CD4-positive, alpha-beta T cell (primary cell): ENCODE measurements at regions not wholly inside any gene's neighbourhood (a gene's known extent, or its start where the extent isn't known, plus 50 kb on each side); places are given as distances from the start of the nearest gene placed in this dataset.

ENCODE experiments used
- ATAC-seq: fragments of 200-7000 bp; cut with Tn5 transposase; one replicate; pipeline ENCODE4 v1.10.0; 2022; ENCODE audit warnings: mild to moderate bottlenecking; ENCODE audit not compliant: poor library complexity
- CTCF ChIA-PET: fragments of 350-600 bp; sonication (Branson Sonifier 250); formaldehyde crosslinking; loops from one replicate; lab custom pipeline; 2021; ENCODE audit warnings: antibody characterized with exemption, inconsistent platforms; lab: Charles Lee
- POLR2A ChIA-PET: fragments of 350-600 bp; sonication (Branson Sonifier 250); formaldehyde crosslinking; loops from one replicate; lab custom pipeline; 2021; ENCODE audit warnings: antibody characterized with exemption, inconsistent platforms; lab: Charles Lee
- DNase-seq, 14 experiments: peaks; one replicate each; pipeline ENCODE4 v3.0.0-alpha.2; 2013 to 2020; ENCODE audit warnings: mixed read lengths in 2 of 14
- H3K27ac ChIP-seq, 2 donors: one replicate each; pipeline versions ENCODE4 v1.5.1 to v1.7.0; 2013; ENCODE audit warnings: low read length in 2 of 2, low read depth in 1 of 2, mild to moderate bottlenecking in 1 of 2
- H3K27me3 ChIP-seq, 2 experiments: 1 replicate in 1 of 2; 2 replicates in 1 of 2; pipeline versions ENCODE4 v1.6.1 to v1.7.0; 2013; ENCODE audit warnings: low read length in 2 of 2, control low read depth in 1 of 2, mild to moderate bottlenecking in 1 of 2, moderate library complexity in 1 of 2; ENCODE audit not compliant: insufficient read depth in 2 of 2, control insufficient read depth in 1 of 2
- H3K36me3 ChIP-seq: one replicate; pipeline ENCODE4 v1.6.1; 2013; ENCODE audit warnings: low read length, control low read depth; ENCODE audit not compliant: insufficient read depth
- H3K4me1 ChIP-seq: one replicate; pipeline ENCODE4 v1.6.1; 2013; ENCODE audit warnings: low read length, control low read depth; ENCODE audit not compliant: insufficient read depth
- H3K4me3 ChIP-seq: one replicate; pipeline ENCODE4 v1.5.1; 2013; ENCODE audit warnings: mild to moderate bottlenecking, low read length, moderate library complexity
- H3K9me3 ChIP-seq, 2 experiments: 1 replicate in 1 of 2; 2 replicates in 1 of 2; pipeline versions ENCODE4 v1.6.1 to v1.7.0; 2013; ENCODE audit warnings: low read length in 2 of 2, mild to moderate bottlenecking in 2 of 2, control low read depth in 1 of 2, moderate library complexity in 1 of 2; ENCODE audit not compliant: control insufficient read depth in 1 of 2, insufficient read depth in 1 of 2
- H3K27ac Mint-ChIP-seq: one replicate; pipeline ENCODE4 v1.8.0; 2020; ENCODE audit warnings: mixed read lengths
- H3K27me3 Mint-ChIP-seq: one replicate; pipeline ENCODE4 v1.8.0; 2021; ENCODE audit warnings: mixed read lengths
- H3K36me3 Mint-ChIP-seq: one replicate; pipeline ENCODE4 v1.8.0; 2021; ENCODE audit warnings: low read depth, mixed read lengths
- H3K4me1 Mint-ChIP-seq: one replicate; pipeline ENCODE4 v1.8.0; 2021; ENCODE audit warnings: low read depth, mixed read lengths
- H3K4me3 Mint-ChIP-seq: one replicate; pipeline ENCODE4 v1.8.0; 2020; ENCODE audit warnings: mild to moderate bottlenecking, mixed read lengths
- H3K9me3 Mint-ChIP-seq: one replicate; pipeline ENCODE4 v1.8.0; 2020; ENCODE audit warnings: mixed read lengths
- intact Hi-C, 2 experiments: fragments of 100-400 bp; cut with DNase I in 1 of 2; cut with micrococcal nuclease in 1 of 2; formaldehyde crosslinking; loops; one replicate each; pipeline versions ENCODE4 v1.15.1 to v1.9.0; 2023 to 2025; cut with DNase I, micrococcal nuclease
- TF ChIP-seq, protein P1 (sequence below): fragments of 200-600 bp; IDR thresholded peaks from one replicate; pipeline ENCODE4 v1.8.0; 2022; ENCODE audit warnings: antibody characterized with exemption, mild to moderate bottlenecking

DNA sequence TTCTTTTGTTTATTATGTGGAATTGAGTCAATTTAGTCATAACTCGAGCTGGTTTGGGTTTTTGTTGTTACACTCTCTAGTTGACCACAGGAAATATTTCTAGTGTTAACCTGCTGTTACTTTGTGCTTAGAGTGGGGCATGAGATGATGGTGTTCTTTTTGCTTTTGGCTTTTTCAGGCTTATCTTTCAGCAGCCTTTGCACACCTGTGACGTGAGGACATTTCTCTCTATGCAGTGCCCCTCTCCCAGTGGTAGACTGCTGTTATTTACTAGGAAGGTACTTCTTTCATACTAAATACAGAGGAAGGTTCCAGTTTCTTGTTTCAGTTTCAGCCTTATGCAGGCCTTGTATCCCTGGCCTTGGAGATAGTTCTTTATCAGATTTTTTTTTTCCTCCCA is 766.8 kb upstream of the MAN1A1 start:
- ChIA-PET CTCF (no interaction called here), POLR2A (no interaction called here)
- H3K36me3 Mint-ChIP-seq = no peaks in the 10 kb centered on the region
- no peak overlapping the region for H3K4me3 Mint-ChIP-seq
- H3K4me3 ChIP-seq = no peak overlapping the region
- no peaks in the 10 kb centered on the region for H3K27me3 ChIP-seq
- TF ChIP-seq, protein P1, sequence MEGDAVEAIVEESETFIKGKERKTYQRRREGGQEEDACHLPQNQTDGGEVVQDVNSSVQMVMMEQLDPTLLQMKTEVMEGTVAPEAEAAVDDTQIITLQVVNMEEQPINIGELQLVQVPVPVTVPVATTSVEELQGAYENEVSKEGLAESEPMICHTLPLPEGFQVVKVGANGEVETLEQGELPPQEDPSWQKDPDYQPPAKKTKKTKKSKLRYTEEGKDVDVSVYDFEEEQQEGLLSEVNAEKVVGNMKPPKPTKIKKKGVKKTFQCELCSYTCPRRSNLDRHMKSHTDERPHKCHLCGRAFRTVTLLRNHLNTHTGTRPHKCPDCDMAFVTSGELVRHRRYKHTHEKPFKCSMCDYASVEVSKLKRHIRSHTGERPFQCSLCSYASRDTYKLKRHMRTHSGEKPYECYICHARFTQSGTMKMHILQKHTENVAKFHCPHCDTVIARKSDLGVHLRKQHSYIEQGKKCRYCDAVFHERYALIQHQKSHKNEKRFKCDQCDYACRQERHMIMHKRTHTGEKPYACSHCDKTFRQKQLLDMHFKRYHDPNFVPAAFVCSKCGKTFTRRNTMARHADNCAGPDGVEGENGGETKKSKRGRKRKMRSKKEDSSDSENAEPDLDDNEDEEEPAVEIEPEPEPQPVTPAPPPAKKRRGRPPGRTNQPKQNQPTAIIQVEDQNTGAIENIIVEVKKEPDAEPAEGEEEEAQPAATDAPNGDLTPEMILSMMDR = no peak
- DNase-seq = no peak
- H3K27ac ChIP-seq = no peak overlapping the region
- intact Hi-C loops = no loop called here
- no peak for ATAC-seq
- peaks cover 2% of the 10 kb centered on the region for H3K9me3 Mint-ChIP-seq
- no peaks in the 10 kb centered on the region for H3K27me3 Mint-ChIP-seq
- no peaks in the 10 kb centered on the region for H3K36me3 ChIP-seq
- no peaks in the 10 kb centered on the region for H3K4me1 Mint-ChIP-seq
- no peak overlapping the region for H3K27ac Mint-ChIP-seq
- H3K4me1 ChIP-seq = no peaks in the 10 kb centered on the region
- no peaks in the 10 kb centered on the region for H3K9me3 ChIP-seq

DNA sequence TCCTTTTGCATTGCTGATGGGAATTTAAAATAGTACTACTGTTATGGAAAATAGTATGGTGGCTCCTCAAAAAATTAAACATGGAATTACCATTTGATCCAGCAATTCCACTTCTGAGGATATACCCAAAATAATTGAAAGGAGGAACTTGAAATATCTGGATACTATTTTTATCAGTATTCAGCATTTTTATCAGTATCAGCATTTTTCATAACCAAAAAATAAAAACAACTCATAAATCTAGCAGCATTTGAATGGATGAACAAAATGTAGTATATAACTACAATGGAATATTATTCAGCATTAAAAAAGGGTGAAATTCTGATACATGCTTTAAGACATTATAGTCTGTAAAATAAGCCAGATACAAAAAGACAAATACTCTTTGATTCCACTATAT is 763.4 kb upstream of the MAN1A1 start:
- H3K9me3 Mint-ChIP-seq = peaks cover 4% of the 10 kb centered on the region

DNA sequence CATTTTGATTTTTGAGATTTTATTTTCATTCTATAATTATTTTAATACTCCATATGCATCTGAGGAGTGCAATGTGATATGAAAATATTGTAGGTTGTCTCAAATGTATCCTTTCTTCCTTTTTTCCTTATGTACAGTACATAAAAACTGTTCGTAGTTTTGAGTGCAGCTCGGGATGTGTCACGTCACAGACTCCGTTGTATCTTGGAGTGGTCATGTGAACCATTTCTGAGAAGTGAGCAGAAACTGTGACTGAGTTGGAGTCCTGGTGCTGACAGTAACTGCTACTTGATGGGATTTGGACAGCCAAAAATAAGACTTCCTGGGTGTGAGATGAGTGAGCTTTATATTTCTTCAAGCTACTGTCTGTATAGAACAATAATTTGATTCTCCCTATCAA is 761.4 kb upstream of the MAN1A1 start:
- Mint-ChIP-seq H3K4me3 (no peak overlapping the region), H3K9me3 (peaks cover 4% of the 10 kb centered on the region), H3K27me3 (no peaks in the 10 kb centered on the region), H3K4me1 (no peaks in the 10 kb centered on the region), H3K27ac (no peak overlapping the region), H3K36me3 (no peaks in the 10 kb centered on the region)
- Histone ChIP-seq H3K4me1 (no peaks in the 10 kb centered on the region), H3K9me3 (no peaks in the 10 kb centered on the region), H3K4me3 (no peak overlapping the region), H3K36me3 (no peaks in the 10 kb centered on the region), H3K27me3 (no peaks in the 10 kb centered on the region), H3K27ac (no peak overlapping the region)
- ATAC-seq (no peak), DNase-seq (no peak)
- TF ChIP-seq, protein P1 = no peak
- ChIA-PET CTCF (no interaction called here), POLR2A (no interaction called here)
- intact Hi-C loops = no loop called here

More for the DNA sequence above, 763.4 kb upstream of the MAN1A1 start:
- ATAC-seq (no peak), DNase-seq (no peak)
- H3K36me3 ChIP-seq = no peaks in the 10 kb centered on the region
- Mint-ChIP-seq H3K4me1 (no peaks in the 10 kb centered on the region), H3K36me3 (no peaks in the 10 kb centered on the region), H3K27ac (no peak overlapping the region), H3K4me3 (no peak overlapping the region), H3K27me3 (no peaks in the 10 kb centered on the region)
- intact Hi-C loops = no loop called here
- TF ChIP-seq, protein P1 = no peak
- ChIA-PET CTCF (no interaction called here), POLR2A (no interaction called here)
- H3K4me3 ChIP-seq = no peak overlapping the region
- H3K27ac ChIP-seq = no peak overlapping the region
- H3K9me3 ChIP-seq = no peaks in the 10 kb centered on the region
- no peaks in the 10 kb centered on the region for H3K27me3 ChIP-seq
- no peaks in the 10 kb centered on the region for H3K4me1 ChIP-seq
